NCI-H345 treated with DMSO at 0.1 percent for 48 hours (cell line): ENCODE measurements at regions not wholly inside any gene's neighbourhood (a gene's known extent, or its start where the extent isn't known, plus 50 kb on each side); places are given as distances from the start of the nearest gene placed in this dataset.

Experiments
- DNase-seq: peaks from one replicate; lab custom pipeline; 2025; ENCODE audit not compliant: unreplicated experiment; lab: John Stamatoyannopoulos, UW

DNA sequence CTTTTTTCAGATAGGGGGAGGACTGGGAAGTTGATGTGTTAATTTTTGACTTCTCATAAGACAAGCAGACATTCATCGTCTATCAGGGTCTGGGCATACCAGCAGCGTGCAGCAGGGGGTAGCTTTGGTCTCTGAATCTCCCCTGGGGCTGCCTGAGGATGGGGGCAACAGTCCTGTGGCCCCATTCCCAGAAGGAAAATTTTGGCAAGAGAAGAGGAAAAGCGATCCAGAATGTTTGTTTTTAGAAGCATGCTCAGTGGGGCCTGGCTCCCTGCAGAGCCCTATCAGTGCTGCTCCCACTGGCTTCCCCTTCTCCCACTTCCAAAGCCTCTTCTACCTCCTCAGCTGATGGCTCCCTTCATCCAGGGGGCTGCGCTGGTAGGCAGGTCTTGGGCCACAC, 194.8 kb upstream of the IL12B start:
- no peak for DNase-seq

DNA sequence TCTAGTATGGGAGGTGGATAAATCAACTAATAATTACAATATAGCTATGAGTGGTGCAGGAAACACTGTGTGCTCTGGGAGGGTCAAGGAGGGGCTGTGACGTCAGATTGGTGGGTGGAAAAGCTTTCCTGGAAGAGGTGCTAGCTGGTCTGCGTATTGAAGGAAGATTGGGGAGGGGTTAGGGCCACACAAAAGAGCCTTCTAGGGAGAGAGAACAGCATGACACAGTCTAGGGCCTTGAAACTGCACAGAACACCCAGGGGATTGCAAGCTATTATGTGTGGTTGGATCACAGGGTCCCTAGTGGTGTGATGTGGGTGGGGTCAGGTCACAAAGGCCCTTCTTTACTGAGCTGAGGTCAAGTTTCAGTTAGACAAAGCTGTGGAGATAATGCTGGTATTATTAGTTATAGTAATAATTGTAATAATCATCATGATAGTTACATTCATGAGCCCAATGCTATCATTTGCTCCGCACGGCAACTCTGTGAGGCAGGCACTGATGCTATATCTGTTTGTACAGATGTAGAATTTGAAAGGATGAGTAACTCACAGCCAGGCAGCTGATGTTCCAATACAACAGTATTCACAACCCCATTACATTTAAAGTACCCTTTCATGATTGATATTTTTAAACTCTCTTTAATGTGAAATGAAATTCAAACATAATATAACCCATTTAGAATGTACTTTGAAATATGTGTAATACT, 197.4 kb upstream of the IL12B start:
- DNase-seq, result no peak

DNA sequence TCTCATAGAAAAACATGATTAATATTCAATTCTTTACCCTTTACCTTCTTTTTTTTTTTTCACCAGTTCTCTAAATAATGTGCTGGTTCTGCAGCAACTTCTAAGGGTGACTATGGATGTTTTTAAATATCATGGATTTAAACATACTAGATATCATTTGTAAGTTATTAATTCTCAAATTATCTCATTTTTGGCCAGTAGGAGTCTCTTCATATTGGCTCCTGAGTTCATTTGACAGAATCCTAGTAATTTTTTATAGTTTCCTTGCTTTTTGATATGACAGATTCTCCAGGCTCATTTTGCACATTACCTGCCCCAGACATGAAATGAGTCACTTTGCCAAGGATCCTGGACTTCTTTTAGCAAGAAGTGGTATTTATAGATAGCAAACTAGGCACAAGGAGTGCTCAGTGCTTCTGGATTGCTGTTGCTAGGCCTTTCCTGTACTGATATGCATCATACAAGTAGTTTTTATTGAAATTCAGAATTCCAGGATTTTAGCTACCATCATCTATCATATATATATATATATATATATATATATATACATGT, 201.3 kb upstream of the IL12B start:
- no peak for DNase-seq

DNA sequence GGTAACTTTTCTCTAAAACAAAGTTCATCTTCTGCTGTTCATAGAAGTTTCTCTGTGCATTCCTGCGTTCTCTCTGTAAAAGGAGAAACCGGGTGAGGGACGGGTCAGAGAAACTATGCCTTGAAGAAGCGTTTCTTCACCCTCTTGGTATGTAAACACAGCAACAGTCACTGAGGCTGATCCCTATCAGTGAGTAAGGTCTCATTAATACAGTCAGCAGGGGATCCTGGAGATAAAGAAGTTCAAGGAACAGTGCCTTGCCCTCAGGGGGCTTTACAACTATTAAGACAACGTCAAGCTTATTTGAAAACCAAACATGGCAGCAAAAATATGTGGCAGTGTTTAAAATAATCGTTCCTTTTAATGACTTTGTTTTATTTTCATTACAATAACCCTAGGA, 202.9 kb upstream of the IL12B start:
- DNase-seq, result no peak

DNA sequence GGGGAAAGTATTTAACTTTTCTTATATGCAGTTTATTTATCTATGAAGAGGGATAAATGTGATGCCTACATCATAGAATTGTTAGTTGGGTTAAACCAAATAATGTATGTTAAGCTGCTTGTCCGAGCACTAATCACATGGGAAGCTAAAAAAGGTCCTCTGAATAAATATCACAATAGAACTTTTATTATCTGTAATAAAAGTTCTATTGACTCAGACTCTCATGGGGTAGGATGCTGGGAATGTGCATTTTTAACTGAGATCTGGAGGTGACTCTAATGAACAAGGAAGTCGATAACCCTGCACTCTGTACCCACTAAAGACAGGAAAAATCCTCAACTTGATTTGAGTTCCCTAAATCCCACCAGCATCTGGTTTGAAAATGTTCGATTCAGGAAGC, 205.9 kb upstream of the IL12B start:
- DNase-seq, result no peak

DNA sequence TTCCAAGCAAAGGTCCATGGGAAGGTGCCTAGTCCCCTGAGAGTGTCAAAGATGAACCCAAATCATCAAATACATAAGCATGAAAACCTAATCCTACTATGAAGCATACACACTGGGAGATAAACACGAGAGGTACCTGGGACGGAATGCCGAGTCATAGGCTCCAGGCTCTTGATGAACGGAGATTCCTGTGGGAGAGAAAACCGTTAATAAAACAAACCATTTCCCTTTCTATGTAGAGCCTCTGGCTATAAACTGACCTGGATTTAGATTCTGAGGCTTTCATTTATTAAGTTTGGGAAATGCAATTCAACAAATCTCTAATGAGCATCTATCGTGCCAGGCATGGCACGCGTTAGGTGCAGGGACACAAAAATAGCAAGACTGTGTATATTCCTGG, 206.4 kb upstream of the IL12B start:
- no peak for DNase-seq

DNA sequence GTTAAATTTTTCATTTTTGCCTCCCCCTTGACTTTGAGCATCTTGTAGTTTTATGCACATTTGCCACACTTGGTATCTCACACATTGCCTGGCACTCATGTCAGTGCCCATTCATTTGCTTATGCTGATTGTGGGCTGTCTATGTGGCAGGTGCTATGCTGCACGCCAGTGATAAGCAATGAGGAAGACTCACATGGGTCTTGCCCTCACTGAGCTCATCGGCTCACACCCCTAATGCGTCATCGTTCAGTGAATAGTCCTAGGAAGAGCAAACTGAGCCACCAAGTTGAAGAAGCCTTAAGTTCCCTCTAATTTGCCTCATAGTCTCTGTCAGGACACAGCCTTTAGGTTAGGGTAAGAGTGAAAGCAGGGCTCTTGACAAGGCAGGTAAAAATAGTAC, 209.4 kb upstream of the IL12B start:
- no peak for DNase-seq

DNA sequence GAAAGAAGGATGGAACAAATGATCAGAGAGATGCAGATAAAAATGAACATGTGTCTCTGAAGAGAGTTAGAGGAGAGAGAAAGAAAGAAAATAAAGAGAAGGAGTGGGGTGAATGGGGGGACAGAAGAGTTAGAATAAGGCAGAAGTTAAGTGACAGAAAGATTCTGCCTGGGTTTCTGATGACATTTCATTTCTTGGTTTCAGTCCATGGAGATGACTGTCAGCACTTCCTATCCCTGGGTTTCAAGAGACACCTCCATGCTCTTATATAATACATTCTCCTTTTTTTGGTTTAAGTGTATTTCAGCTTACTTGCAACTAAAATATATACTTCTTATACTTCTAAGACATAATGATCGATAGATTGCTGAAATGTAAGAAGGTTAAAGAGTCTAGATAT, 213.0 kb upstream of the IL12B start:
- no peak for DNase-seq

DNA sequence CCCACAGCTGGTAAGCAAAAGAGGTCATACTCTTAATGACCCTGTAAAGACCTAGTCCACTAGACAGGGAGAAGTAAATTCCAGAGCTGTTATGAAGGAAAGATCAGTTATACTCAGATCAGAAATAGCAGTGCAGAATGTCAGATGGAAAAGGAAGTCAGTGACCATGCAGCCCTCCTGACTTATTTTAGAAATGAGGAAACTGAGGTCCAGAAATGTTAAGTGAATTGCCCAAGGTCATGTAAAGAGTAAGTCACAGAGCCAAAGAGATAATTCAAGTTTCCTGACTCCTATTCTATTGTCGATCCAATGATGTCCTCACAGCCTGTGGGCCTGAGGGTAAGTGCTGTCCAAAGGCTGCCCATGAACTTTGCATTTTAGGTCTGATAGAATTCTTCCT, 214.9 kb upstream of the IL12B start:
- no peak for DNase-seq

DNA sequence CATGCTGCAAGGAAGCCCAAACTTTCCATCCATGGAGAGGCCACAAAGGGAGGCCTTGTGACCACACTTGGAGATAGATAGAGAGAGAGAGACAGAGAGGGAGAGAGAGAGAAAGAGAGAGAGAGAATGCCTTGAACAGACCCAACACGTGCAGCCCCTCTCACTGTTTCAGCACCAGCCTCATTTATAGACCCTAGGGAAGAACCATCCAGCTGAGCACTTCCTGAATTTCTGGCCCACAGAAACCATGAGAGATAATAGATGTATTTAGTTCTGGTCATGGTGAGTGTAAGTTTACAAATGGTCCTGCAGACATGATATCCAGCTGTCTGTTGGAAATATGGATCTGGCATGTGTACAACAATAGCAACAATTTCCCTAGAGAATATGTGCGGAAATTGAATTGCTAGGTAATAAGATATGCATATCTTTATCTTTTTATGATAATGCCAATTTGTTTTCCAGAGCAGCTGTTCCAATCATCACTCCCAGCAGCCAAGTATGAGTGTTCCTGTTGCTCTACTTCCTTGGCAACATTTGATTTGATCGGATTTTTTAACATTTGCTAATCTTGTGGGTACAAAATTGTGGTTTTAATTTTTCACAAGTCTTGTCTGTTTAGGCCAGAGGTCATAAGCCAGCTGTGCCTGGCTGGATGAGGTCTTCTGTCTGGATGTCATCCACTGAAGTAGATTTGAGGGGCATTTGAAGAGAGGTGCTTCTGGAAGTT, 217.3 kb upstream of the IL12B start:
- no peak for DNase-seq

DNA sequence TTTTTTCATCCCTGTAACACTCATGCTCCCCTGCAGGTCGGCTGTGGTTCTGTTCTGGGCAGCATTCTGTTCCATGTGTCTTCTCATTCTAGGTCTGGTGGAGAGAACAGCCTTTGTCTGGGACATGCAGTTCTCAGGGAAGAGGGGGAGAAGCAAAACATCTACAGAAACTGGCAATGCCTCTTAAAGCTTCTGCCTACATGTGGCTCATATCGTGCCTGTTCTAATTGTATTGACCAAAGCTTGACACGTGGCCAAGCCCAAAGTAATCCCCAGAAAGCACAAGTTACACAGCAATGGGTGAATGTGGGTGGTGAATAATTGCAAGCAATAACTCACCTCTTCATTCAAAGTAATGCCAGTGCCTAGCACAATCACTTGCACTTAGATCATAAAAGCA, 218.2 kb upstream of the IL12B start:
- DNase-seq, result no peak

DNA sequence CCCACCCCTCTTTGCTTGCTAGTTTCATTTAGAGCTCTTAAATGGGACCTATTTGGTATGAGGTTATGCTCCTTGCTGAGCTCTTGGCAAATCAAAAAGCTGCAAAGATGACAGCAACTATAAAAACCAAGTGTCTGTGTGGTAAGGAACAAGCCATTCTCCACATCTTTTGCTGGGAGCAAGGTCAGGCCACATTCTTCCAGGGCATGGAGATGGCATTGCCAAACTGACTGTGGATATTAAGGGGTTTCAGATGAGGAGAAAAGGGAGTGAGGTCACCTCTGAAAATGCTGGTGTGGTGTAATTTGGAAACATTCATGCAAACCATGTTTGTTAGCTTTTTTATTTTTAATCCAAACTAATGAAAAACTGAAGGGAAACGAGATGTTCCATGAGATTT, 218.8 kb upstream of the IL12B start:
- DNase-seq, result no peak

DNA sequence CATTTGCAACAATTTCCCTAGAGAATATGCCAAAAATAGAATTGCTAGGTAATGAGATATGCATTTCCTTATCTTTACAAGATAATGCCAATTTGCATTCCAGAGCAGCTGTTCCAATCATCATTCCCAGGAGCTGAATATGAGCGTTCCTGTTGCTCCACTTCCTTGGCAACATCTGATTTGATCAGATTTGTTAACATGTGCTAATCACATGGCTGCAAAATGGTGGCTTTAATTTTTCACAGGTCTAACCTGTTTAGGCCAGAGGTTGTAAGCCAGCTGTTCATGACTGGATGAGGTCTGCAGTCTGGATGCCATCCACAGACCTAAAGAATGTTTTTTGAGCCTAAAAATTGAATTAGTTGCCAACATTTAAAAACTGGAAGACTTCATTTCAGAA, 220.7 kb upstream of the IL12B start:
- no peak for DNase-seq

DNA sequence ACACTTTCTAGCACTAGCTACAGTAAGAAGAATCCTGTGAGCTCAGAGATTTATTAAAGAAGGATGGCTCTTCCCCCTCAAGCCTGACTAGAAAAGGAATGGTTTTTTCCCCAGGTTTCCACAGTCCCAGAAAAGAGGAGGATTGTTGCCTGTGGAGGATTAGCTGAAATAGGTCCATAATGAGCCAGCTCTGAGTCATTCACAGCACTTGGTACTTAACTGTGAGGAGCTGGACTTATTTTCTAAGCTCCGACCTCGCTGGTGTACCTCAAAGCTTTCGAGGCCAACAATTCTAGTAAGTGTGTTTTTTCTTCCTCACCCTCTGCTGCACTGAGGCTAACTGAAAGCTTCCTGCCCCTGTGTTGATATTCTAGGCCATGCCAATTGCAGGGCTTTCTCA, 222.5 kb upstream of the IL12B start:
- DNase-seq, result no peak

DNA sequence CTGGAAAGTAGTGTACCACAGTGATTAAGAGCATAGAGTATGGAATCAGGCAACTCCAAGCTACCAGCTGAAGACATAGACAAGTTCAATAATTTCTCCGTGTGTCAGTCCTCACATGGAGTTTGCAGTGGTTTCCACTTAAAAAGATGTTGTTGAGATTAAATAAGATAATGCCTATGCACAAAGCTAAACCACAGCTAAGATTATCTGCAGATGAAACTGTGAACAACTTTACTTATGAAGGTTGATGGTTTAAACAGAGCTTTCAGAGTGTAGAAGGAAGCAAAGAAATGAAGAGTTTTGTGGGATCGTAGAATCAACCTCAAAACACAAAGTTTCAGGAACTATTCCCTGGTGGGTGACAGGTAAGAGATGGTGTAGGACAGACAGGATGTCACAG, 223.5 kb upstream of the IL12B start:
- no peak for DNase-seq

DNA sequence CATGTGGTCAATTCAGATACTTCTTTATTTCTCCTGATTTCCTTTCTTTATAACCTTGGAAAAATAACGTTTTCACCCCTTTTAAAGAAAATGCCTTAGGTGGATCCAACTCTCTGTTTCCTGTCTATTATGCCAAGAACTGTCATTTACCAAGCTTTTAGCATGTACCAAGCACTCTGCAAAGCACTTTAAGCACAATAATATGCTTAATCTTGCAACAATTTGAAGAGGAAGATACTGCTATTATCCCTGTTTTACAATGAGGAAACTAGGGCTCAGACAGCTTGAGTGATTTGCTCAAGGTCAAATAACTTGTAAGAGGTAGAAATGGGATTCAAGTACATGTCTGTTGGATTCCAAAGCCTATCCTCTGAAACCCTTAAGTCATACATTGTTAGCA, 224.8 kb upstream of the IL12B start:
- DNase-seq, result no peak

DNA sequence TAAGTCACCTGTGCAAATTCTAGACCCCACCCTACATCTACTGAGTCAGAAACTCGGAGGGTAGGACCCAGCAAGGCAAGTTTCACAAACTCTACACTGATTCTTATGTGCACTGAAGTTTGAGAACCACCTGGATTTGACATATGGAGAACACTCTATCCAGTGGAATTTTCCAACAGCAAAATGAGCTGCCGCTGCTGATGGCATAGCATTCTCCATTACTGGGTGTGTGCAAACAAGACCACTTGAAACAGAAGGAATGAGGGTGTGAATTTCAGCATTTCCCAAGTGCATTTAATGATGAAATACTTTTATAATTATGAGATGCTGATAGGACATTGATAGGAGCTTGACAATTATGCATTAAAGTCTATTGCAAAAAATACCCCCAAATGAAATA, 229.1 kb upstream of the IL12B start:
- no peak for DNase-seq

DNA sequence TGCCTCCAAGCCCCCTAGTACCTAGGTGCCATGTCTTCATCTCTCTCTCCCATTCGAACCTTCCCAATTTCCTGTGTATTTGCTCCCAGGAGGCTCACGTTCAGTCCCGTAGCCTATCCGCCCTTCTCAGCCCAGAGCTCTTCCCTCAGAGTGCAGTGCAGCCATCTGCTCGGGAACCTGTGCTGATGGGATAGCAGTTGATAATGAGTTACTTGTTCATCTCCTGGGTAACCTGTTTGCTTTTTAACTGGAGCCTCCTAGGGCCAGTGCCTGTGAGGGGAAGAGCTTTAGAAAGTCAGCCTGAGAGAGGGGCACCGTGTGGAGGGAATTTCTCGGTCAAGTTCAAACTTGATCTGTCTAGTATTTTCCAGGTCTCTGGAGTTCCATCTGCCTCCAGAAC, 229.8 kb upstream of the IL12B start:
- no peak for DNase-seq

DNA sequence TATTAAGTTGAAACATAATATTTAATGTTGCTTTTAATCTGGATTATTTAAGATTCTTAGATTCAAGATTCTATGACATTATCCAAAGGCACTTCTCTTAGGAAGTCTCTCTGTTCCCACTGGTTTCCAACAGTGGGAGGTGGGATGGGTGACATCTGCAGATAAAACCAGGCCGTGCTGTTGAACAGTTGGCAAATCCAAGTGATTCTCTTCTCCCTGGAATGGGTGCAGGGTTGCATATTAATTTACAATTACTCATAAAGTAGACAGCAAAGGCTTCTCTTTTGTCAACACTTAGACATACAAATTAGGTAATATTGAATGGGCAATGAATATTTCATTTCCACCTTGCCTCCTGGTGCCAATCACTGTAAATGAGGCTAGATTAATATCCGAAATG, 233.7 kb upstream of the IL12B start:
- no peak for DNase-seq

DNA sequence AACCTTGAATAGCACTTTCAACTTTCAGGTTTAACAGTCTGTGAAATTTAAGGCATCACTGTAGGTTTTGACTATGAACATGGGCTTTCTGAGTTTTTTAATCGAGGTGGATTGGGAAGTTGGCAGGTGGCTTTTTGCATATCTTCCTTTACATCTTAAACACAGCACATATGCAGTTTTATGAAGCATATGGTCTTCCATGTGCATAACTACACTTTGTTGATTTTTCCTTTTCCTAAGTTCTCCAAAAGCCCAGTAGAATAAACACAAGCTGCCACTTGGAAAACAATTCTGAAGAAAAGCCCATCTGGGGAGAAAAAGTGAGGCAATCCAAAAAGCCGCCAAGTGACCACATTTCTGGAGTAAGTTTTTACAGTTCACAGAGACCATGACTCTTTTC, 236.5 kb upstream of the IL12B start:
- DNase-seq, result no peak

DNA sequence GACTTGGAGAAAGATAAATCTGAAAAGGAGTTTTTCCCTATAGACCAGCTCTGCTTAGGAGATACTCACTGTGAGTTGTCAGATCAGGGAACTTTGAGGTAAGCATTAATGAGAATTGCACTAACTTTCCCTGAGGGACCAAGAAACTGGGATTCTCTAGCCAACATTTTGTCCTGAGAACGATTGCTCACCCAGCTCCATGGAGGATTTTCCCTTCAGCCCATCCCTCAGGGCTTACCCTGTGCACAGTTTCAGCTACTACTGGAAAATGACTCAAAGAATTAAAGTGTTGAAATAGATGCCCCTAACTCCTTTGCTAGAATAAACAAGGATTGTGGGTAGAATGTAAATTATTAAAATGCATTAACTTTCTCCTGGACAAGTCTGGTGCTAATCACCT, 237.2 kb upstream of the IL12B start:
- no peak for DNase-seq

DNA sequence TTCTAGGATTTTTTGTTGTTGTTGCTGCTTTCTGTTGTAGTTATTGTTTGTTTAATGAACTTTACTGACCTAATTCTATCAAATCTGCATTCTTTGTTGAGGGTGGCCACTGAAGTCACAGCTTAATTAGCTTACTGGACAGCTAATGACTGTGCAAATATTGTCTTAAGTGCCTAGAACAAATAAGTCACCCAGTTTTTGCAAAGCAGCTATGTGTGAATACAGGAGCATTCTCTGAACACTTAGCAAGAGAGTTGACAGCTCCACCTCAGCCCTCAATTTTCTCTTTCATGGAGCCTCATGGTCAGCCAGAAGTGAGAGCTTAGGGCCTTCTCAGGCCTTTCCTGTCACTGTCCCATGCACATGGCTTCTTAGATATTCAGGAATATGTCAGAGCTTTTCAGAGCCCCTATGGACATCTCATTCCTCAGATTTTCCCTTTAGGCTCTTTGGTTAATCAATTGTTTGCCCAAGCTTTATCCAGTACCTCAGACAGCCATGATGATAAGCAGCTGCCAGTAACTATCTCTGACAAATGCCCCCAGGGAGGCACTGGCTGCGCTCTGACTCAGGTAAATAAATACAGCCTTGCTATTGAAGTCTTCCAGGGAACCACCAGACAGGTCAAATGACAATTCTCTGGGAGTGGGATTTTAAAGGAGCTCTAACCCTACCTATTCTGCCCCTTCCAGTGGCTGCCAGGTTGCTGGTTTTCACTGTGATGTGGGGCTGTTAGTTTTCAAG, 241.4 kb upstream of the IL12B start:
- DNase-seq, result no peak
